Dermis microvascular lymphatic vessel endothelial cell (primary cell): ENCODE measurements at regions not wholly inside any gene's neighbourhood (a gene's known extent, or its start where the extent isn't known, plus 50 kb on each side); places are given as distances from the start of the nearest gene placed in this dataset.
"Not testable (repeated sequence)": the region's sequence is repeated elsewhere in the genome, so short reads cannot be mapped to it uniquely, and the experiment has no call there.

Experiments used
- DNase-seq, 2 donors: peaks; one replicate each; pipeline versions ENCODE4 v3.0.0 to v3.0.0-alpha.2; 2010; ENCODE audit warnings: low read depth in 2 of 2

- no peak for DNase-seq
These were observed 938.0 kb downstream of the SORCS3 start for GRCh38 chr10:105579112-105579511.

GRCh38 chr10:105577865-105578607, 936.9 kb downstream of the SORCS3 start:
- DNase-seq, result no peak

DNA sequence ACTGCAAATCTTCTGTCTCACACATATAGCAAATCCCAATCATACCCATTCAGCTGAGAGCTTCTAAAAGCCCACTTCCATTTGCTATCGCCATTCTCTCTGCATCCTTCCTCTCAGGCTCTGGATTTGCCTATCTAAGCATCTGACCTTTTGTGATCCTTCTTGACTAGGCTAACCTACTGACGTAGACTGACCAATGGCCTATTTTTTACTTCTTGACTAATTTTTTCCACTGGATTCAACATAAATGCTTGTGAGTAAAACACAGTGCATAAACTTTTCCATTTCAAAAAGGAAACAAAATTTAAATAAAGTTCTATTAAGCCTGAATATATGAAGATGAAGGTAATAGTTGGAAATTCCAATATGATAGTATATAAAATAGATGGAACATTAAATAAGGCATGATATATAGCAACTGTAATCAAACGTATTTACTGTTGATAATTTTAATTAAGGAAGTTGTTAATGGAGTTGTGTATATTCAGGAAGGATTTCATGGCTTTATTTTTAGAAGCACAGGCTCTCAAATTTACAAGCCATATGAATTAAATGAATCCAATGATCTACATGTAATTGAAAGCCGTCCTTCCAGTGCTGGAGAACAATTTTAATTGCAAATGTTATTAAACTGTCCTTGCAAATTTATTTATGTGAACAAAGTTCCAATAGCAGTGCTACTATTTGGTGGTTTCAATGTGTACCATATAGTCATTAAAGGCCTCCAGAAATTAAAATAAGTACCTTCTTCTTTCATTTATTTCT, 918.4 kb downstream of the SORCS3 start:
- no peak for DNase-seq

DNA sequence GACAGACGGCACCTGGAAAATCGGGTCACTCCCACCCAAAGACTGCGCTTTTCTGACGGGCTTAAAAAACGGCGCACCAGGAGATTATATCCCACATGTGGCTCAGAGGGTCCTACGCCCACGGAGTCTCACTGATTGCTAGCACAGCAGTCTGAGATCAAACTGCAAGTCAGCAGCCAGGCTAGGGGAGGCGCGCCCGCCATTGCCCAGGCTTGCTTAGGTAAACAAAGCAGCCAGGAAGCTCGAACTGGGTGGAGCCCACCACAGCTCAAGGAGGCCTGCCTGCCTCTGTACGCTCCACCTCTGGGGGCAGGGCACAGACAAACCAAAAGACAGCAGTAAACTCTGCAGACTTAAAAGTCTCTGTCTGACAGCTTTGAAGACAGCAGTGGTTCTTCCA, 909.4 kb downstream of the SORCS3 start:
- DNase-seq, result not testable (repeated sequence)

DNA sequence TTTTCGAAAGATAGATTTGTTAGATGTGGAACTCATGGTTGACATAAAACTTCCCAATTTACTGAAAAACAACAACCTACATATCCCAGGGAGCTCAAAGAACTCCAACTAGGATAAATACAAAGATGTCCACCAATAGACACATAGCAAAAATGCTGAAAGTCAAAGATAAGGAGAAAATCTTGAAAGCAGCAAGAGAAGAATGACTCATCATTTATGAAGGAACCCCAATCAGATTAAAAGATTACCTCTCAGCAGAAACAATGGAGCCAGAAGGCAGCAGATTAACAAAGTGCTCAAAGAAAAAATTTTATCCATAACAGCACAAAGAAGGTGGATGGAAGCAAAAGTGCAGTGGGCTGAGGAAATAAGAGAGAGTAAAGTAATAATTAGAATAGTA, 908.6 kb downstream of the SORCS3 start:
- no peak for DNase-seq

- DNase-seq, result no peak
These were observed 904.0 kb downstream of the SORCS3 start for GRCh38 chr10:105545101-105545500.

DNA sequence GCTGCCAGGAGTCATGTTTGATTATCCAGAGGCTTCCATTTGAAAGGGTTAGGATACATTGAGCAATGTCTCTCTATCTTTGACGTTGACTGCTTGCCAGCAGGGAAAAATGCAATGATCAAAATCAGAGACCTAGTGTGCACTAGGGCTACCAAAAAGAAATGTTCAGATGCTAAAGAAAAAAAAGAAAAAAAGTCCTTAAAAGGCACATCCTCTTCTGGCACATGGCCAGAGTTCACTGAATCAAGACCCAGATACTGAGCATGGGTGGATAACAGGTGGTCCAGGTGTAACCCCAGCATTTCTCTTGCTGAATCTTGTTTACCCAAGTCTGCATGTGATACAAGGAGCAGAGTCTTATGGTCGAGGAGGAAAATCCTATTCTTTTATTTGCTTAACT, 899.3 kb downstream of the SORCS3 start:
- DNase-seq, result no peak

DNA sequence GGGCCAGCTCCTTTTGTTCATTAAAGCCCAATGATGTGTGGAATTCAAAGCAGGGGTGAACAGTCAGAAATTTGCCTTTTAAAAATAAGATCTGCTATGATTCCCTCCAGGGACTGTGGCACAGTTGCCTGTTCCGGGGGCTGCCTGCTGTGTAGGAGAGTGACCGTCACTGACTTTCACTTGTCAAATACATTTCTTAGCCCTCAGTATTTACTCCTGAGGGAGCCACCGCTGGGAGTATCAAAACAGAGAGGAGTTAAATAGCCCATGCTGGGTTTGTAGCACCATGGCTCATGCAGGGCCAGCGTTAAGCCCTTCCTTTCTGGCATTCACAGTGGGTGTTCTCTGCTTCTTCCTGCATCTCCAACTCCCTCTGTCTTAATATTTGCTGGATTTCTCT, 897.8 kb downstream of the SORCS3 start:
- DNase-seq, result no peak

GRCh38 chr10:105535478-105535877, 894.4 kb downstream of the SORCS3 start:
- no peak for DNase-seq

DNA sequence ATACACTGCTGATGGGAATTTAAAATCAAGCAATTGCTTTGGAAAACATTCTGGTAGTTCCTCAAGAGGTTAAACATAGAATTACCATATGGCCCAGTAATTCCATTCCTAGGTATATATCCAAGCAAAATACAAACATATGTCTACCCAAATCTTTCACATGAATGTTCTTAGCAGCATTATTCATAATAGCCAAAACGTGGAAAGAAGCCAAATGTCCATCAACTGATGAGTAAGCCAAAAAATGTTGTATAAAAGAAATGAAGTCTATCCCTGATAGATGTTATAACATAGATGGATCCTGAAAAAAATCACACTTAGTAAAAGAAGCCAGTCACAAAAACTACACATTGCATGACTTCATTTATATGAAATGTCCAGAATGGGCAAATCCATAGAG, 893.0 kb downstream of the SORCS3 start:
- no peak for DNase-seq

DNA sequence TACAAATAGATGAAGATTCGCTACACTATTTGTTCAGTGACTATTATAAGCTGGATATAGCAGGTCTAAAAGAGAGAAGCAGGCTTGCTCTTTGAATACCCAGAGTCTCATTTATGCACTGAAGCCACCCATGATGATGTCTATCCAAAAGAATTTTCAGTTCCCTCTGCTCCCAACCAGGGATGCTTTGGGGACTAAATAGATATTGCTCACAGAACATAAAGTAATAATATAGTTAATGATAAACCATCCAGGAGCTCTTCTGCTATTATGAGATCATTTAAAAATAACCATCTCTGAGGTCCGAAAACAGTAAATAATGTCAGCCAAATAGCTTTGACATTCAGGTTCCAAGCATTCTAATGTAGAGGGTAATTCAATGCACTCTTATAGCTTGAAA, 875.4 kb downstream of the SORCS3 start:
- no peak for DNase-seq

DNA sequence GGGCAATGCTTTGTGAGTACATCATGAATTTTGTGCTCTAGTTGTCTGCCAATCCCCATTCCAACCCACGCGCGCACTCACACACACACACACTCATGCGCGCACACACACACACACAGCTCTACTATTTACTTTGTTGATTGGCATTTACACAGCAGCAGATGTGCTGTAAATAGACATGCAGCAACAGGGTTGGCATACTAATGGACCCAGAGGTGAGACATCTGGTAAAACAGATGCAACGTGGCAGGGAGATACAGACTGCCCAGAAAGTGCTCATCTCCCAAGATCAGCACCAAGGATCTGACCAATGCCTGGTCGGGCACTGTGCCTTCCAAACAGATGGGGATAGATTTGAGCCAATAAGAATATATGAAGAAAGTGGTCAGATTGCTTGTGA, 873.0 kb downstream of the SORCS3 start:
- DNase-seq, result no peak

DNA sequence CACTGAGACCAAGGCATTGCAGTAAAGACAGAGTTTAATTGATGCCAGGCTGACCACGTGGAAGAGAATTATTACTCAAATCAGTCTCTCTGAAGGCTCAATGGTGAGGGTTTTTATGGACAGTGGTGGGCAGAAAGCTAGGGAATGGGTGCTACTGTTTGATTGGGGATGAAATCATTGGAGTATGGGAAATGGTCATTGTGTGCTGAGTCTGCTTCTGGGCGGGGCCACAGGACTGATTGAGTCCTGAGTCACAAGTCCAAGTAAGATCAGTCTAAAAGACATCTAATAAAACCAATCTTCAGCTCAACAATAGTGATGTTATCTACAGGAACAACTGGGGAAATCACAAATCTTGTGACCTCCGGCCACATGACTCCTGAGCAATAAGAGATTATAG, 868.4 kb downstream of the SORCS3 start:
- DNase-seq, result no peak

DNA sequence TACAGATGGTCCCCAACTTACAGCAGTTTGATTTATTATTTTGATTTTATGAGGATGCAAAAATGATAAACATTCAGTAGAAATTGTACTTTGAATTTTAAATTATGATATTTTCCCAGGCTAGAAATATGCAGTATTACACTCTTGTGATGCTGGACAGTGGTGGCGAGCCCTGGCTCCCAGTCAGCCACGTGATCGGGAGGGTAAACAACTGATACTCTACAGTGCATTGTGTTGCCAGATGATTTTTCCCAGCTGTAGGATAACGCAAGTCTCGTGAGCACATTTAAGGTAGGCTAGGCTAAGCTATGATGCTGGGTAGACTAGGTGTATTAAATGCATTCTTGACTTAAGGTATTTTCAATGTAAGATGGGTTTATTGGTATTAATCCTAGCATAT, 865.2 kb downstream of the SORCS3 start:
- no peak for DNase-seq

DNA sequence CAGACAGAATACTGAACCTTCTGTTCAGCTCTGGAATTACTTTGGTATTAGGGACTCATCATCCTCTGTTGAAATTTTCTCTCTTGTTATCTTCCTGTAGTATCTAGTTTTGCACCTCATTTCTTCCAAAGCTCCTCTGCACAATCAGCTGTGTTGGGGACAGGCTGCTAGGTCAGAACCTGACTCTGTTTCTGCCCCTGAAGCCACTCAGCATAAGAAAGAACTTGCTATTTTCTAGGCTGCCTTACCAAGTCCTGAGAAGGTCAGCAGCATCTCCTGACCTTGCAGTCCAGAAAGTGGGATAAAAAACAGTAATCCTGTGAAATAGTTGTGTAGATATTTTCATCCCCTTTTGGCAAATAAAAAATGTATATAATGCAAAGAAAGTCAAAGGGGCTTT, 862.6 kb downstream of the SORCS3 start:
- no peak for DNase-seq

DNA sequence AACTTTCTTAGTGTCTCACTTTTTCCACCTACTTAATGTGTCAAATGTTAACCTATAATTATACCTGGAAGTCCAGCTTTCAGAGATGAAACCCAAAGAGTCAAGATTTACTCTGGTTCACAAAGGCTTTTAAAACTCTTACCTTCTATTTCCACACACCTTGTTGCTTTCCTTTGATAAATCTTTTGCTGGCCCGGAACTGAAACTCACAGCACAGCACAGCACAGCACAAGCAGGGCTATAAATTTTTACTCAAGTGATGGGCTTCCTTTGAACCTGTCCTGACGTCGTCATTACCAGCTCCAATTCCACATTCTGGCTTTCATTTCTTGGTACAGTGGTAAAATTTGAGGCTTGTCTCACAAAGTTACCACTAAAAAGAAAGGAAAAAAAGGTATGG, 861.0 kb downstream of the SORCS3 start:
- DNase-seq, result no peak

DNA sequence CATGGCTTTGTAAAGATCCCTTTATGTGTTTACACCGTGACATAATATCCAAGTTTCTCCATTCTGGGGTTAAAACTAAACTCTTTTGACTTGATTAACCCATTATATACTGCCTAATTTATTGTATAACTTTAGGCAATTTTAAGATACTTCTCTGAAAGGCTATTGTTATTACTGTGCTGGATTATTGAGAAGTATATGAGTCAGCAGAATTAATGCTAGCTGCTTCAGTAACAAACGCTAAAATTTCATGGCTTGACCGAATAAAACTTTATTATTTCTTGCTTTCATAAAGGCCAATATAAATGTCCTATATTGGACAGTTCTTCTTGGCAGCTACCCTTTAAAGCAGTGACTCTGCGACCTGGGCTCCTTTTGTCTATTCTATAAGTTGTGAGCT, 853.9 kb downstream of the SORCS3 start:
- DNase-seq, result no peak

- no peak for DNase-seq
These were observed 853.2 kb downstream of the SORCS3 start for GRCh38 chr10:105494303-105494702.

DNA sequence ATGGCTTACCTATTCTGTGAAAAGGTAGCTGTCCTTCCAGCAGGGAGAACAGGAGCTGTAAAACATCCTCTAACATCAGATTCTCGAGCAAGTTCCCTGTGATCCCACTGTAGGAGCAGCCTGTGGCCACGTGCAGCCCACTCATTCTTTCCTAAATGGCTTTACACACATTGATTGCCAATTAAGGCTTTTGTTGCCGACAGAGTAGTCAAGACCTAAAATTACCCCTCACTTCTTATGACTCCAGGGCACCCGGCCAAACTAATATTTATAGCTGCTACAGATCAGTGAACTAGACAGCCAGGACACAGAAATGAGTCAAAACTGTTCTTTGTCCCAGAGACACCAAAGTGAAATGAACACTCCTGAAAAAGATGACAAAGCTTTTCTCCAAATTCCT, 832.1 kb downstream of the SORCS3 start:
- DNase-seq, result no peak

- no peak for DNase-seq
These were observed 827.7 kb downstream of the SORCS3 start for GRCh38 chr10:105468759-105469158.

- no peak for DNase-seq
These were observed 825.4 kb downstream of the SORCS3 start for GRCh38 chr10:105466521-105466920.

- no peak for DNase-seq
These were observed 793.9 kb downstream of the SORCS3 start for GRCh38 chr10:105434970-105435369.

DNA sequence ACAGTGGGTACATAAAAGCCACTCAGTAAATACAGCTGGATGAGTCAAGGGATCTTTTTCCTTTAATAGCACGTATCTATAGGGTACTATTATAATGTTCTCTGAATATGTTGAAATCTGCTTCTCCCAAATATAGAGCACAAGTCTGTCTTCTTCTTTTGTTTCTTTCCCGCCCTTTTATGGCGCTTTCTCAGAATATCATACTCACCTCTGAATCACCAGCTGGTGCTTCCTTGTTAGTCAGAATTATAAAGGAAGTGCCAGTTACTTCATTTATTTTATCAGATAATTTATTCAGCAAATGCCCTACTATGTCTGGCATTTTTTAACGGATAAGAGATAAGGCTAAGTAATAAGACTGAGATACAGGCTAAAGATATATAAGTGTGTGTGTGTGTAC, 772.9 kb downstream of the SORCS3 start:
- no peak for DNase-seq
